ENCODE measurements at regions not wholly inside any gene's neighbourhood (a gene's known extent, or its start where the extent isn't known, plus 50 kb on each side); places are given as distances from the start of the nearest gene placed in this dataset.

GRCh38 chr10:37634351-37634880, 223.0 kb downstream of the ZNF248 start:
- no peak overlapping the region for H3K4me3 ChIP-seq (ENCODE audit: control insufficient read depth in 2 of 3, extremely low read depth in 1 of 3, insufficient read depth in 2 of 3, low read depth in 1 of 3, low read length in 3 of 3)
- H3K36me3 ChIP-seq (ENCODE audit: control insufficient read depth in 2 of 2, extremely low read depth in 1 of 2, insufficient read depth in 2 of 2, low read length in 2 of 2): no peaks in the 10 kb centered on the region
- DNase-seq (ENCODE audit: low read depth, low spot score) (no peak), FAIRE-seq (no peak)
- H3K9ac ChIP-seq (ENCODE audit: control insufficient read depth, extremely low read depth, insufficient read depth, low read length): no peak overlapping the region
- no peaks in the 10 kb centered on the region for H3K9me1 ChIP-seq (ENCODE audit: control insufficient read depth, extremely low read depth, insufficient read depth, low read length)
- no peaks in the 10 kb centered on the region for H4K20me1 ChIP-seq (ENCODE audit: control insufficient read depth, extremely low read depth, insufficient read depth, low read length)
- no peaks in the 10 kb centered on the region for H3K79me2 ChIP-seq (ENCODE audit: control insufficient read depth, insufficient read depth, low read length)
- H2AFZ ChIP-seq (ENCODE audit: control insufficient read depth, low read length): no peak overlapping the region
- no peak overlapping the region for H3K4me2 ChIP-seq (ENCODE audit: control insufficient read depth, extremely low read depth, insufficient read depth, low read depth, low read length)
- TF ChIP-seq EZH2 (IDR thresholded peaks at IDR 0.05; ENCODE audit: low read length): no peak
- TF ChIP-seq CTCF (optimal IDR thresholded peaks at IDR 0.05 in 1 of 3, IDR thresholded peaks at IDR 0.05 in 1 of 3, conservative IDR thresholded peaks at IDR 0.05 in 1 of 3; ENCODE audit: extremely low read depth in 1 of 3, insufficient read depth in 2 of 3, low read length in 3 of 3): no peak
- dilution Hi-C loops (cut with MboI; ENCODE audit: extremely low pct_ligation_motif_present, low sequenced_read_pairs): no loop called here
- H3K27me3 ChIP-seq (ENCODE audit: control insufficient read depth, extremely low read depth, insufficient read depth, low read length): no peaks in the 10 kb centered on the region
- H3K9me3 ChIP-seq (ENCODE audit: control insufficient read depth, low read depth, low read length): peaks cover 2% of the 10 kb centered on the region
- no peak overlapping the region for H3K27ac ChIP-seq (ENCODE audit: control insufficient read depth, insufficient read depth, low read length)
- no peaks in the 10 kb centered on the region for H3K4me1 ChIP-seq (ENCODE audit: control insufficient read depth, extremely low read depth, insufficient read depth, low read length)

GRCh38 chr10:37632641-37633040, 224.8 kb downstream of the ZNF248 start:
- no peak overlapping the region for H2AFZ ChIP-seq (ENCODE audit: control insufficient read depth, low read length)
- no peaks in the 10 kb centered on the region for H3K36me3 ChIP-seq (ENCODE audit: control insufficient read depth in 2 of 2, extremely low read depth in 1 of 2, insufficient read depth in 2 of 2, low read length in 2 of 2)
- H3K9me1 ChIP-seq (ENCODE audit: control insufficient read depth, extremely low read depth, insufficient read depth, low read length): no peaks in the 10 kb centered on the region
- no peak overlapping the region for H3K27ac ChIP-seq (ENCODE audit: control insufficient read depth, insufficient read depth, low read length)
- H3K4me2 ChIP-seq (ENCODE audit: control insufficient read depth, extremely low read depth, insufficient read depth, low read depth, low read length): no peak overlapping the region
- H3K9me3 ChIP-seq (ENCODE audit: control insufficient read depth, low read depth, low read length): no peaks in the 10 kb centered on the region
- H3K4me3 ChIP-seq (ENCODE audit: control insufficient read depth in 2 of 3, extremely low read depth in 1 of 3, insufficient read depth in 2 of 3, low read depth in 1 of 3, low read length in 3 of 3): no peak overlapping the region
- DNase-seq (ENCODE audit: low read depth, low spot score): no peak
- dilution Hi-C loops (cut with MboI; ENCODE audit: extremely low pct_ligation_motif_present, low sequenced_read_pairs): no loop called here
- no peaks in the 10 kb centered on the region for H3K27me3 ChIP-seq (ENCODE audit: control insufficient read depth, extremely low read depth, insufficient read depth, low read length)
- no peaks in the 10 kb centered on the region for H3K79me2 ChIP-seq (ENCODE audit: control insufficient read depth, insufficient read depth, low read length)
- H4K20me1 ChIP-seq (ENCODE audit: control insufficient read depth, extremely low read depth, insufficient read depth, low read length): no peaks in the 10 kb centered on the region
- H3K9ac ChIP-seq (ENCODE audit: control insufficient read depth, extremely low read depth, insufficient read depth, low read length): no peak overlapping the region
- TF ChIP-seq EZH2 (IDR thresholded peaks at IDR 0.05; ENCODE audit: low read length): no peak
- no peak for TF ChIP-seq CTCF (optimal IDR thresholded peaks at IDR 0.05 in 1 of 3, IDR thresholded peaks at IDR 0.05 in 1 of 3, conservative IDR thresholded peaks at IDR 0.05 in 1 of 3; ENCODE audit: extremely low read depth in 1 of 3, insufficient read depth in 2 of 3, low read length in 3 of 3)
- no peak for FAIRE-seq
- no peaks in the 10 kb centered on the region for H3K4me1 ChIP-seq (ENCODE audit: control insufficient read depth, extremely low read depth, insufficient read depth, low read length)
